GM12878 (cell line): ENCODE measurements at regions not wholly inside any gene's neighbourhood (a gene's known extent, or its start where the extent isn't known, plus 50 kb on each side); places are given as distances from the start of the nearest gene placed in this dataset.

Source experiments
- ATAC-seq: fragments of 200-7000 bp; cut with Tn5 transposase; 3 replicates; pipeline ENCODE4 v1.9.1; 2020; ENCODE audit warnings: mild to moderate bottlenecking, moderate library complexity
- BruUV-seq: library from RNA; stranded (reverse); fragments of 400-500 nt; replicated peaks from 2 replicates; lab custom pipeline; 2021; lab: Mats Ljungman, UMichigan
- CTCF ChIA-PET: fragments of 300-600 bp; sonication (Branson Sonifier 250); formaldehyde crosslinking; extraction: SDS; loops from one replicate; lab custom pipeline; 2021; ENCODE audit warnings: inconsistent platforms; lab: Yijun Ruan, JAX
- POLR2A ChIA-PET: fragments of 350-600 bp; formaldehyde crosslinking; extraction: SDS; loops from one replicate; lab custom pipeline; 2021; ENCODE audit warnings: inconsistent platforms; lab: Charles Lee
- RAD21 ChIA-PET: fragments of 300-600 bp; sonication (Branson Sonifier 250); formaldehyde crosslinking; loops from one replicate; lab custom pipeline; 2023; ENCODE audit warnings: antibody characterized with exemption; ENCODE audit not compliant: unreplicated experiment; lab: Charles Lee
- SMC1A ChIA-PET: fragments of 300-600 bp; sonication (Branson Sonifier 250); formaldehyde crosslinking; loops from one replicate; lab custom pipeline; 2023; ENCODE audit not compliant: unreplicated experiment, uncharacterized antibody; lab: Charles Lee
- DNase-seq: peaks from one replicate; pipeline ENCODE4 v3.0.0-alpha.2; 2011; ENCODE audit warnings: low read depth, low spot score
- FAIRE-seq: peaks from 3 replicates; lab custom pipeline; 2011; peaks lifted over from hg19 to GRCh38; lab: Jason Lieb, UNC
- H2AFZ ChIP-seq: 2 replicates; pipeline ENCODE4 v1.6.0; 2011; ENCODE audit warnings: low read depth, low read length, control low read depth; ENCODE audit not compliant: control insufficient read depth
- H3K27ac ChIP-seq: 2 replicates; pipeline ENCODE4 v1.5.1; 2011; ENCODE audit warnings: control low read depth; ENCODE audit not compliant: control insufficient read depth, insufficient read depth
- H3K27me3 ChIP-seq, 2 experiments: replicated peaks in 1 of 2; 2 replicates each; pipeline versions ENCODE4 v1.6.0 to v1.6.1; 2011; ENCODE audit warnings: low read length in 1 of 2; ENCODE audit not compliant: control insufficient read depth in 2 of 2, insufficient read depth in 2 of 2
- H3K36me3 ChIP-seq, 2 experiments: 2 replicates each; pipeline ENCODE4 v1.5.1; 2011; ENCODE audit warnings: low read length in 1 of 2; ENCODE audit not compliant: control insufficient read depth in 2 of 2, insufficient read depth in 2 of 2
- H3K4me1 ChIP-seq: 2 replicates; pipeline ENCODE4 v1.6.1; 2011; ENCODE audit warnings: mild to moderate bottlenecking, low read length, moderate library complexity, mixed read lengths; ENCODE audit not compliant: control insufficient read depth, insufficient read depth
- H3K4me2 ChIP-seq: 2 replicates; pipeline ENCODE4 v1.6.0; 2011; ENCODE audit warnings: control low read depth; ENCODE audit not compliant: control insufficient read depth, insufficient read depth
- H3K4me3 ChIP-seq: fragments of 200-600 bp; sonication (generic); 2 replicates; pipeline ENCODE4 v1.5.1; 2016
- H3K79me2 ChIP-seq: 2 replicates; pipeline ENCODE4 v1.6.0; 2011; ENCODE audit warnings: low read length; ENCODE audit not compliant: control insufficient read depth, insufficient read depth
- H3K9ac ChIP-seq: 2 replicates; pipeline ENCODE4 v1.8.0; 2011; ENCODE audit warnings: low read length, control low read depth, mixed read lengths; ENCODE audit not compliant: control insufficient read depth, insufficient read depth
- H3K9me3 ChIP-seq: replicated peaks from 3 replicates; pipeline ENCODE4 v1.5.1; 2011; ENCODE audit warnings: mild to moderate bottlenecking, low read length; ENCODE audit not compliant: control insufficient read depth, insufficient read depth
- H4K20me1 ChIP-seq: 2 replicates; pipeline ENCODE4 v1.6.0; 2011; ENCODE audit not compliant: control insufficient read depth, insufficient read depth
- MXI1 ChIP-seq: fragments of 150-350 bp; IDR thresholded peaks from 2 replicates; pipeline ENCODE4 v1.6.1; 2011; ENCODE audit warnings: low read depth, mild to moderate bottlenecking, inconsistent platforms, low read length, improper control_type of control experiment
- PAX5 ChIP-seq: IDR thresholded peaks from 2 replicates; pipeline ENCODE4 v1.6.1; 2011; ENCODE audit warnings: low read depth, low read length, borderline replicate concordance
- ZNF217 ChIP-seq: fragments of 450-650 bp; IDR thresholded peaks from 2 replicates; pipeline ENCODE4 v1.6.1; 2017; ENCODE audit warnings: antibody characterized with exemption, mild to moderate bottlenecking
- in situ Hi-C: fragments of 300-500 bp; cut with MboI; formaldehyde crosslinking; loops from 9 replicates; pipeline ENCODE4 v1.14.3; 2018; ENCODE audit warnings: mixed read lengths
- intact Hi-C: fragments of 100-400 bp; cut with micrococcal nuclease; formaldehyde crosslinking; loops from one replicate; pipeline ENCODE4 v1.14.2; 2022; ENCODE audit not compliant: unreplicated experiment
- TF ChIP-seq, protein P1 (sequence below): fragments of 450-650 bp; IDR thresholded peaks from 2 replicates; pipeline ENCODE4 v1.6.1; 2017; ENCODE audit warnings: mild to moderate bottlenecking
- TF ChIP-seq, protein P2 (sequence below): IDR thresholded peaks from 2 replicates; pipeline ENCODE4 v1.6.1; 2011; ENCODE audit warnings: low read depth, low read length, improper control_type of control experiment, borderline replicate concordance

DNA sequence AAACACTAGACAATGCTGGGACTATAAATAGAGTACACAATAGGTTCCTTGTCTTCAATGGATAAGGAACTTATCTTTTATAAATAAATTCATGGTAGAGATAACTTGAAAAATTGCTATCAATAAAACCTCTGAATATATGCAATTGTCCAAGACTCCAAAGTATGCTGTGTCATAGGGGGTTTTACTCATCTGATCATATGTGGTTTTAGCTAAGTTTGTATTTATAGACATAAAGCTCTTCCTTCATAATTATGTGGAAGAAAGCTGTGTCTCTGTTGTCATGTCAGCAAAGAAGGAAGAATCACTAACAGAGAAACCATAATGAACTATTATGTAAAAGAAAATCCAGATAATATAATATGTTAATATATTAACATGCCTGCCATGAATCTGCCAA lies 111.5 kb upstream of the ATXN7L3B start (continued):
- no peak for TF ChIP-seq PAX5

DNA sequence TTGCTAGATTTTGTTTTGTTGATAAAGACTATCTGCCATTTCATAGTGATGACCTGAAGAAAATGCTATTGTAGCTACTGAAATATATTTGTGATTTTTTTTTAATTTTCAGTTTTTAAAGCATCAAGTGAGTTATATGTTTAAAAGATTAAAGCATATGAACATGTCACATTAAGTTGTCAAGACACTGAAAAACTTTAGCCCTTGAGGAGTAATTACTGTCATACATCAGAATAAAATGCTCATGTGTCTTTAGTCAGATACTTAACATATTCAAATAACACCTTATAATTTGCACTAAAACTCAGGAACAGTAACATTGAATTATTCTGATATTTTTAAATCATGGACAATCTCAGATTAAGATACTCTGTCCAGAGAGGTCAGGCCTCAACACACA lies 108.1 kb upstream of the ATXN7L3B start:
- FAIRE-seq (no peak), DNase-seq (no peak), ATAC-seq (no peak)
- Histone ChIP-seq H3K27ac (no peak overlapping the region), H3K79me2 (no peaks in the 10 kb centered on the region), H3K9me3 (no peaks in the 10 kb centered on the region), H3K36me3 (no peaks in the 10 kb centered on the region), H3K27me3 (no peaks in the 10 kb centered on the region), H3K4me3 (no peak overlapping the region), H3K9ac (no peak overlapping the region), H3K4me1 (no peaks in the 10 kb centered on the region), H3K4me2 (no peak overlapping the region), H2AFZ (no peak overlapping the region), H4K20me1 (no peaks in the 10 kb centered on the region)
- in situ Hi-C loops (no loop called here), intact Hi-C loops (loop anchor here (10.0 kb wide), 1 partner anchor 1235 kb away; no protein-coding TSS in a partner anchor)
- ChIA-PET POLR2A (no interaction called here), RAD21 (no interaction called here), SMC1A (interaction anchor here (1.4 kb wide), 1 partner anchor 10 kb away, joined by 4 read pairs; no protein-coding TSS in a partner anchor), CTCF (no interaction called here)
- BruUV-seq = no TSS peak
- TF ChIP-seq, protein P1, sequence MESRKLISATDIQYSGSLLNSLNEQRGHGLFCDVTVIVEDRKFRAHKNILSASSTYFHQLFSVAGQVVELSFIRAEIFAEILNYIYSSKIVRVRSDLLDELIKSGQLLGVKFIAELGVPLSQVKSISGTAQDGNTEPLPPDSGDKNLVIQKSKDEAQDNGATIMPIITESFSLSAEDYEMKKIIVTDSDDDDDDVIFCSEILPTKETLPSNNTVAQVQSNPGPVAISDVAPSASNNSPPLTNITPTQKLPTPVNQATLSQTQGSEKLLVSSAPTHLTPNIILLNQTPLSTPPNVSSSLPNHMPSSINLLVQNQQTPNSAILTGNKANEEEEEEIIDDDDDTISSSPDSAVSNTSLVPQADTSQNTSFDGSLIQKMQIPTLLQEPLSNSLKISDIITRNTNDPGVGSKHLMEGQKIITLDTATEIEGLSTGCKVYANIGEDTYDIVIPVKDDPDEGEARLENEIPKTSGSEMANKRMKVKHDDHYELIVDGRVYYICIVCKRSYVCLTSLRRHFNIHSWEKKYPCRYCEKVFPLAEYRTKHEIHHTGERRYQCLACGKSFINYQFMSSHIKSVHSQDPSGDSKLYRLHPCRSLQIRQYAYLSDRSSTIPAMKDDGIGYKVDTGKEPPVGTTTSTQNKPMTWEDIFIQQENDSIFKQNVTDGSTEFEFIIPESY = no peak
- TF ChIP-seq, protein P2, sequence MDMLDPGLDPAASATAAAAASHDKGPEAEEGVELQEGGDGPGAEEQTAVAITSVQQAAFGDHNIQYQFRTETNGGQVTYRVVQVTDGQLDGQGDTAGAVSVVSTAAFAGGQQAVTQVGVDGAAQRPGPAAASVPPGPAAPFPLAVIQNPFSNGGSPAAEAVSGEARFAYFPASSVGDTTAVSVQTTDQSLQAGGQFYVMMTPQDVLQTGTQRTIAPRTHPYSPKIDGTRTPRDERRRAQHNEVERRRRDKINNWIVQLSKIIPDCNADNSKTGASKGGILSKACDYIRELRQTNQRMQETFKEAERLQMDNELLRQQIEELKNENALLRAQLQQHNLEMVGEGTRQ = no peak
- TF ChIP-seq MXI1 (no peak), ZNF217 (no peak)
